Mesenchymal stem cell (in vitro differentiated cells and primary cell): ENCODE measurements at regions not wholly inside any gene's neighbourhood (a gene's known extent, or its start where the extent isn't known, plus 50 kb on each side); places are given as distances from the start of the nearest gene placed in this dataset.

Experiments
- DNase-seq: peaks from one replicate; pipeline ENCODE4 v3.0.0-alpha.2; 2013
- H2AFZ ChIP-seq: one replicate; pipeline ENCODE4 v1.6.1; 2013; ENCODE audit warnings: low read depth, mild to moderate bottlenecking, control low read depth, inconsistent platforms, low read length, moderate library complexity
- H2AK5ac ChIP-seq: 2 replicates; pipeline ENCODE4 v1.6.1; 2013; ENCODE audit warnings: low read length, moderate library complexity, mild to moderate bottlenecking, inconsistent platforms; ENCODE audit not compliant: severe bottlenecking
- H2BK120ac ChIP-seq: one replicate; pipeline ENCODE4 v1.6.1; 2013; ENCODE audit warnings: low read depth, mild to moderate bottlenecking, inconsistent platforms, low read length, moderate library complexity
- H2BK12ac ChIP-seq, 2 experiments: one replicate each; pipeline ENCODE4 v1.6.1; 2013; ENCODE audit warnings: inconsistent platforms in 2 of 2, low read length in 2 of 2, mild to moderate bottlenecking in 2 of 2, moderate library complexity in 2 of 2, control low read depth in 1 of 2
- H2BK15ac ChIP-seq: one replicate; pipeline ENCODE4 v1.6.1; 2013; ENCODE audit warnings: mild to moderate bottlenecking, low read depth, inconsistent platforms; ENCODE audit not compliant: poor library complexity, severe bottlenecking
- H2BK5ac ChIP-seq: 2 replicates; pipeline ENCODE4 v1.6.1; 2013; ENCODE audit warnings: low read depth, mild to moderate bottlenecking, low read length, control low read depth, inconsistent platforms; ENCODE audit not compliant: poor library complexity, severe bottlenecking
- H3K14ac ChIP-seq, 2 experiments: one replicate each; pipeline ENCODE4 v1.6.1; 2013; ENCODE audit warnings: inconsistent platforms in 2 of 2, low read length in 2 of 2, control low read depth in 1 of 2, mild to moderate bottlenecking in 1 of 2, moderate library complexity in 1 of 2
- H3K18ac ChIP-seq, 2 experiments: one replicate each; pipeline ENCODE4 v1.6.1; 2013; ENCODE audit warnings: inconsistent platforms in 2 of 2, low read length in 2 of 2, control low read depth in 1 of 2, low read depth in 1 of 2, mild to moderate bottlenecking in 1 of 2
- H3K23ac ChIP-seq, 2 experiments: one replicate each; pipeline ENCODE4 v1.6.1; 2013; ENCODE audit warnings: inconsistent platforms in 2 of 2, low read length in 2 of 2, mild to moderate bottlenecking in 2 of 2, moderate library complexity in 2 of 2, control low read depth in 1 of 2
- H3K27ac ChIP-seq: 2 replicates; pipeline ENCODE4 v1.5.1; 2013; ENCODE audit warnings: mild to moderate bottlenecking, moderate library complexity, low read length, control low read depth, inconsistent platforms; ENCODE audit not compliant: poor library complexity, severe bottlenecking
- H3K27me3 ChIP-seq, 2 experiments: 2 replicates each; pipeline versions ENCODE4 v1.6.1 to v1.7.0; 2013; ENCODE audit warnings: low read length in 2 of 2, mild to moderate bottlenecking in 2 of 2, moderate library complexity in 2 of 2, control low read depth in 1 of 2, inconsistent platforms in 1 of 2; ENCODE audit not compliant: control insufficient read depth in 1 of 2, insufficient read depth in 1 of 2
- H3K36me3 ChIP-seq, 2 experiments: 2 replicates each; pipeline versions ENCODE4 v1.6.1 to v1.7.0; 2013; ENCODE audit warnings: low read length in 2 of 2, control low read depth in 1 of 2, inconsistent platforms in 1 of 2, low read depth in 1 of 2, mild to moderate bottlenecking in 1 of 2; ENCODE audit not compliant: insufficient read depth in 2 of 2, control insufficient read depth in 1 of 2
- H3K4ac ChIP-seq, 2 experiments: one replicate each; pipeline ENCODE4 v1.6.1; 2013; ENCODE audit warnings: inconsistent platforms in 2 of 2, low read length in 2 of 2, mild to moderate bottlenecking in 2 of 2, moderate library complexity in 2 of 2, control low read depth in 1 of 2, low read depth in 1 of 2
- H3K4me1 ChIP-seq: 2 replicates; pipeline ENCODE4 v1.6.1; 2013; ENCODE audit warnings: low read depth, low read length, control low read depth; ENCODE audit not compliant: control insufficient read depth, insufficient read depth
- H3K4me2 ChIP-seq: 2 replicates; pipeline ENCODE4 v1.6.1; 2013; ENCODE audit warnings: low read length, mild to moderate bottlenecking, inconsistent platforms; ENCODE audit not compliant: poor library complexity, severe bottlenecking
- H3K4me3 ChIP-seq, 2 experiments: 2 replicates each; pipeline versions ENCODE4 v1.5.1 to v1.7.0; 2013; ENCODE audit warnings: low read length in 2 of 2, mild to moderate bottlenecking in 2 of 2, control low read depth in 1 of 2, low read depth in 1 of 2; ENCODE audit not compliant: insufficient read depth in 1 of 2
- H3K79me1 ChIP-seq: replicated peaks from 2 replicates; pipeline ENCODE4 v1.6.1; 2013; ENCODE audit warnings: mild to moderate bottlenecking, control low read depth, low read length, inconsistent platforms; ENCODE audit not compliant: poor library complexity, severe bottlenecking
- H3K9ac ChIP-seq: 2 replicates; pipeline ENCODE4 v1.7.0; 2013; ENCODE audit warnings: mild to moderate bottlenecking, low read length, moderate library complexity
- H3K9me3 ChIP-seq: 2 replicates; pipeline ENCODE4 v1.7.0; 2013; ENCODE audit warnings: mild to moderate bottlenecking, low read length; ENCODE audit not compliant: control insufficient read depth
- H4K8ac ChIP-seq: one replicate; pipeline ENCODE4 v1.6.1; 2013; ENCODE audit warnings: inconsistent platforms, mild to moderate bottlenecking, low read length, moderate library complexity
- H4K91ac ChIP-seq: one replicate; pipeline ENCODE4 v1.6.1; 2013; ENCODE audit warnings: mild to moderate bottlenecking, low read length, inconsistent platforms
- WGBS: methylation state at CpG from one replicate; pipeline ENCODE4 v1.1.7; 2013; ENCODE audit warnings: mixed read lengths; 5-methylcytosine and 5-hydroxymethylcytosine counted together

DNA sequence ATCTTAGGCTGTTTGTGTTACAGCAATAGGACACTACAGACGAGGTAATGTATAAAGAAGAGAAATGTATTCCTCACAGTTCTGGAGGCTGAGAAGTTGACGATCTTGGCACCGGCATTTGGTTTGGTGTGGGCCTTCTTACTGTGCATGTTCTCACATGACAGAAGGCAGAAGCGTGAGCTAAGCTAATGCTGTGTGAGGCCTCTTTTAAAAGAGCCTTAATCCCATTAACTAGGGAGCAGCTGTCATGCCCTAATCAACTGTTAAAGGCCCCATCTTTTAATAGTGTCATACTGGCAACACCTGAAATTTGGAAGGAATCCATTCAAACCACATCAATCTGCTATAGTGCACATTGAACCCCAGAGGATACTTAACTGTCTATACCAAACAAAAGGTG is 992.9 kb downstream of the GALC start:
- Histone ChIP-seq H2AK5ac (no peak overlapping the region), H2AFZ (no peak overlapping the region), H3K18ac (no peak overlapping the region), H4K8ac (no peak overlapping the region), H3K79me1 (no peaks in the 10 kb centered on the region), H2BK120ac (no peak overlapping the region), H3K4me3 (no peak overlapping the region), H3K27ac (no peak overlapping the region), H3K4me2 (no peak overlapping the region), H3K9ac (peak overlapping the region; percentile 84), H3K14ac (no peak overlapping the region), H3K4ac (no peak overlapping the region), H2BK15ac (no peak overlapping the region), H3K4me1 (peaks cover 3% of the 10 kb centered on the region), H3K36me3 (no peaks in the 10 kb centered on the region), H3K23ac (no peak overlapping the region), H3K9me3 (no peaks in the 10 kb centered on the region), H3K27me3 (no peaks in the 10 kb centered on the region), H2BK5ac (no peak overlapping the region), H4K91ac (no peak overlapping the region), H2BK12ac (no peak overlapping the region)
- DNase-seq: no peak
- 89% methylated on average over 4 of the region's 4 CpGs for whole genome bisulfite sequencing

DNA sequence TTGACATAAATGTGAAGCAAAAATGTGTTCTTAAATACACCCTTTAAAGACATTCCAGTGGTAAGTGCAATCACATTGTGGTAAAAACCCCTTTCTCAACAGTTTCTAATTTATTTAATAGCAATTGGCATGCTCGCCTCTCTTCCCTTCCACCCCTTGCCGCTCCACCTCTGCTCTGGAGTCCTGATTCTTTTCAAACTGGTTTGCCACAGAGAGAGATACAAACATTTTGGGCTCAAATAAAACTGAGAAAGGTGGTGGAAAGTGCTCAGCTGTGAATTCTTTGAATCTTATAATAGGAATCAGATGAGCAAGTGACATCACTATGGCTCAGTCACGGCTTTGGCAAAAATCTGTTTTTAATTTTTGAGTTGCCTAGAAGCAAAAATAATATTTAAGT is 993.9 kb downstream of the GALC start:
- H3K27ac ChIP-seq: no peak overlapping the region
- no peak overlapping the region for H4K91ac ChIP-seq
- no peak for DNase-seq
- no peak overlapping the region for H3K23ac ChIP-seq
- H3K4me1 ChIP-seq: peaks cover 3% of the 10 kb centered on the region
- H3K79me1 ChIP-seq: no peaks in the 10 kb centered on the region
- H3K36me3 ChIP-seq: no peaks in the 10 kb centered on the region
- no peak overlapping the region for H2BK5ac ChIP-seq
- peak overlapping the region; percentile 83 for H2AK5ac ChIP-seq
- H3K4ac ChIP-seq: no peak overlapping the region
- no peak overlapping the region for H3K18ac ChIP-seq
- no peaks in the 10 kb centered on the region for H3K9me3 ChIP-seq
- 94% methylated on average over 3 of the region's 3 CpGs for WGBS
- no peak overlapping the region for H2BK12ac ChIP-seq
- H3K4me3 ChIP-seq: no peak overlapping the region
- no peaks in the 10 kb centered on the region for H3K27me3 ChIP-seq
- H3K9ac ChIP-seq: peak overlapping the region; percentile 84
- H3K14ac ChIP-seq: no peak overlapping the region
- no peak overlapping the region for H2BK120ac ChIP-seq
- no peak overlapping the region for H4K8ac ChIP-seq
- no peak overlapping the region for H3K4me2 ChIP-seq
- H2BK15ac ChIP-seq: no peak overlapping the region
- H2AFZ ChIP-seq: no peak overlapping the region

DNA sequence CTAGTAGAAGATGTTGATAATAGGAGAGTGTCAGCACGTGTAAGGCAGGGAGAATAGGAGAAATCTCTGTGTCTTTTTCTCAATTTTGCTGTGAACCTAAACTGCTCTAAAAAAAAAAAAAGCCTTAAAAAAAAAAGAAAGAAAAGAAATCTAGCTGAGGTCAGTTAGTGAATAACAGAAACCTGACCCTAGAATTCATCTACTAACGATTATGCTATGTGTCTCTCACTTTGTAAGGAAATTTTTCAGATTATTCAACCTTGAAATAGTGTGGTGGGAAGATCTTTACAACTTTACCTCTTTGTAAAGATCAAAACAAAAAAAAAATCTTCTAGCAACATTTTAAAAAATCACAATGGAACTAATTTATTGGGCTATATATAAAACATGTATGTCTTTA is 995.7 kb downstream of the GALC start:
- H3K4me2 ChIP-seq: no peak overlapping the region
- WGBS: no CpG with 5 or more reads among the region's 2 CpGs
- H2BK120ac ChIP-seq: no peak overlapping the region
- H3K4ac ChIP-seq: no peak overlapping the region
- H3K27ac ChIP-seq: peak overlapping the region; percentile 39
- no peak overlapping the region for H3K9ac ChIP-seq
- no peaks in the 10 kb centered on the region for H3K27me3 ChIP-seq
- H2BK12ac ChIP-seq: no peak overlapping the region
- no peak overlapping the region for H2AK5ac ChIP-seq
- no peak overlapping the region for H3K18ac ChIP-seq
- H2AFZ ChIP-seq: no peak overlapping the region
- H3K9me3 ChIP-seq: no peaks in the 10 kb centered on the region
- H3K14ac ChIP-seq: no peak overlapping the region
- DNase-seq: no peak
- no peak overlapping the region for H3K4me3 ChIP-seq
- peaks cover 3% of the 10 kb centered on the region for H3K4me1 ChIP-seq
- H2BK15ac ChIP-seq: no peak overlapping the region
- H4K91ac ChIP-seq: no peak overlapping the region
- no peaks in the 10 kb centered on the region for H3K79me1 ChIP-seq
- no peaks in the 10 kb centered on the region for H3K36me3 ChIP-seq
- no peak overlapping the region for H3K23ac ChIP-seq
- H4K8ac ChIP-seq: no peak overlapping the region
- no peak overlapping the region for H2BK5ac ChIP-seq

DNA sequence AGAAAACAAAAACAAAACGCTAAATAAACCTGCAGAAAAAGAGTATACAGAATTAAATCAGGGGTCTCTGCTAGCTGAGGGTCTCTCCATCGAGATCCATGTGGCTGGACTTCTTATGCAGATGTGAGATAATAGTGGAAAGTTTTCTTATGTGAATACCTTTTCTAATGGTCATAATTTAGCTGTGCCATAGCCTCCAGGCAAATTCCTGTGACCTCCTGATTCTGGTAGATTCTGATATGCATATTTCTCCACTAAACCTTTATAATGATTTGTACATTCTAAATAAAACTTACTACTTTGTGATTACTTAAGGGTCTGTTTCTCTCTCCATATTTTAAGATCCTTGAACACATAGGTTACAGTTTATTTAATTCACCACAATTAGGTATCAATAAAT is 1002.6 kb downstream of the GALC start:
- Histone ChIP-seq H2BK12ac (no peak overlapping the region), H3K36me3 (no peaks in the 10 kb centered on the region), H3K79me1 (no peaks in the 10 kb centered on the region), H2BK5ac (no peak overlapping the region), H3K4me1 (no peaks in the 10 kb centered on the region), H3K27ac (no peak overlapping the region), H3K27me3 (no peaks in the 10 kb centered on the region), H3K4me2 (no peak overlapping the region), H3K4ac (no peak overlapping the region), H2AK5ac (no peak overlapping the region), H2BK15ac (no peak overlapping the region), H3K14ac (no peak overlapping the region), H2AFZ (no peak overlapping the region), H3K23ac (no peak overlapping the region), H3K18ac (no peak overlapping the region), H4K91ac (no peak overlapping the region), H3K9ac (no peak overlapping the region), H2BK120ac (no peak overlapping the region), H4K8ac (no peak overlapping the region), H3K4me3 (no peak overlapping the region), H3K9me3 (no peaks in the 10 kb centered on the region)
- no peak for DNase-seq
- 78% methylated on average over 1 of the region's 2 CpGs for WGBS
